CD4-positive, alpha-beta T cell treated with Interferon alpha-2 for 1 hour (primary cell): ENCODE measurements at regions not wholly inside any gene's neighbourhood (a gene's known extent, or its start where the extent isn't known, plus 50 kb on each side); places are given as distances from the start of the nearest gene placed in this dataset.
"Not testable (repeated sequence)": the region's sequence is repeated elsewhere in the genome, so short reads cannot be mapped to it uniquely, and the experiment has no call there.

Source experiments
- DNase-seq, 2 donors: peaks; one replicate each; pipeline ENCODE4 v3.0.0-alpha.2; 2020 to 2022

DNA sequence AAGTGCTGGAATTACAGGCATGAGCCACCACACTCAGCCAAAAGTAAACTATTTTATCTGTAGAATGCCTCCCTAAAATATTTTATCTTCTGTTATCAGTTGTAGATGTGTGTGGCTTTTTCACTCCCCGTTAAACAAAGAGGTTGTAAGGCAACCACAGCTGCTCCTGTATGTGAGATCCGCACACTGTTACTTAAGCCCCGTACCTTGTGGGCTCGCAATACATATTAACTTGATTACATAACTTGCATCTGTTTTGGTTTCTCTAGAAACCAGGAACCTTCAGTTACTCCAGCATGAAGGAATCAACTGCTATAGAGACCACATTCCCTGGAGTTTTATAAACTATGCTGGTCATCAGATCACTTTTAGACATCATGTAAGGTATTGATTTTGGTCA is 420.1 kb upstream of the SLC35B3 start:
- DNase-seq, result no peak

DNA sequence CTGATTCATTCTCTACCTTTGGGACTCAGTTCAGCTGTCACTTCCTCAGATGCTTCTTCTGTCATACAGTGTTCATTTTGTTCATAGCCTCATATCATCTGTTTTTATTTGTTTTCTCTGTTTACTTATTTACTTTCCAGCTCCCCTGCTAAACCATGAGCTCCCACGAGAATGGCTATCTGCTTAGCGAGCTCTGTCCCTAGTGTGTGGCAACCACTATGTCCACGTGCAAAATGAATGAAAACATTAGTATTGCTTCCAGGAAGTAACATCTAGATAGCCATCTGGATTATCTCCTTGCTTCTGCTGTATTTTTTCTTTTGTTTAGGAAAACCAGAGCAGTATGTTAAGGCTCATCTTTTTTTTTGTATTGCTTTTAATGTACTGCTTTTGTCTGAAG is 417.0 kb upstream of the SLC35B3 start:
- DNase-seq, result no peak

DNA sequence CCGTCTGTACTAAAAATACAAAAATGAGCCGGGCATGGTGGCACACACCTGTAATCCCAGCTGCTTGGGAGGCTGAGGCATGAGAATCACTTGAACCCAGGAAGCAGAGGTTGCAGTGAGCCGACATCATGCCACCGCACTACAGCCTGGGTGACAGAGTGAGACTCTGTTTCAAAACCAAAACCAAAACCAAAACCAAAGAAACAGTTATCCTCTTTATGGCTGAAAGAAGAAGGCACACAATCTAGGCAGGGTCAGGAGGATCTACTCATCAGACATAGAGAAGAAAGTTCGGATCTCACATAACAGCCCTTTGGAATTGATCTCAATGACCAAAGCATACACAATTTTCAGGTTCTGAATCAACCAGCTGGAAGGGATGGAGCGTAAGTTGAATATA is 411.3 kb upstream of the SLC35B3 start:
- DNase-seq, result not testable (repeated sequence)

- no peak for DNase-seq
Measured at GRCh38 chr6:8845690-8846089, 410.3 kb upstream of the SLC35B3 start.

- DNase-seq, result no peak
Measured at GRCh38 chr6:8844968-8845367, 409.6 kb upstream of the SLC35B3 start.

- DNase-seq, result no peak
Measured at GRCh38 chr6:8839626-8840025, 404.3 kb upstream of the SLC35B3 start.

GRCh38 chr6:8837343-8837742 is 402.0 kb upstream of the SLC35B3 start:
- no peak for DNase-seq

- not testable (repeated sequence) for DNase-seq
Measured at GRCh38 chr6:8832695-8833094, 397.4 kb upstream of the SLC35B3 start.

DNA sequence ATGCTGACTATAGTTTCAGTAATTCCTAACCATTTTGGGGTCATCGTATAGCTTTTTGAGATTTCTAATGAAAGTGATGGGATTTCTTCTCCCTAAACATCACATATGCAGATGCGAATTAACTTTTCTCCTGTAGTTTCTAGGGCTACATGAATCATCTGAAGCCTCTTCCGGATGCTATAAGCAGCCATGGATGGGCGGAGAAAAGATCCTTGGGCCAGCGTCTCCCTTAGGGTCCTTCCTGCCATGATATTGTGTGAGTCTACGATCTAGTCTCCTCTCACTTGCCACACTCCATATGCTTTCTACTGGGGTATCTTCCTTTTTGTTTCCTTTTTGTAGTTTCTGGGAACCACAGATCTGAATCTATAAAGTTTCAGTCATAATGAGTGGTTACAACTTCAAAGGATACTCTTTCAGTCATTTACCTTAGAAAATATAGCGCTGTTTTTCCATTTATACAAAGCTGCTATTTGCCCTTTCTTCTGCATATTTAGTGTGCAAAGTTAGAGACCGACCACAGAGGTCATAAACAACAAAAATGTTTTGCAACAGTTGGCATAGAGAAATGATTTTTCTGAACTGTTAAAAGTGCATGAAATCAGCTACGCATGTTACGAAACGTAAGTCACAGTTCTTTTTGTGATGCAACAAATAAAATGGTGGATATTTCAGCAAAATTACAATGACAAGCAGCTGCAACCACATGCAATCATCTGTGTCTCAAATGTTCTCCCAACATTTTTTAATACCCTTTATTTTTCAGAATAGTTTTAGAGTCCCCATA is 396.2 kb upstream of the SLC35B3 start:
- no peak for DNase-seq

GRCh38 chr6:8830794-8831193 is 395.4 kb upstream of the SLC35B3 start:
- DNase-seq, result no peak

GRCh38 chr6:8829796-8830195 is 394.5 kb upstream of the SLC35B3 start:
- DNase-seq, result no peak

GRCh38 chr6:8829296-8829695 is 394.0 kb upstream of the SLC35B3 start:
- DNase-seq, result no peak

DNA sequence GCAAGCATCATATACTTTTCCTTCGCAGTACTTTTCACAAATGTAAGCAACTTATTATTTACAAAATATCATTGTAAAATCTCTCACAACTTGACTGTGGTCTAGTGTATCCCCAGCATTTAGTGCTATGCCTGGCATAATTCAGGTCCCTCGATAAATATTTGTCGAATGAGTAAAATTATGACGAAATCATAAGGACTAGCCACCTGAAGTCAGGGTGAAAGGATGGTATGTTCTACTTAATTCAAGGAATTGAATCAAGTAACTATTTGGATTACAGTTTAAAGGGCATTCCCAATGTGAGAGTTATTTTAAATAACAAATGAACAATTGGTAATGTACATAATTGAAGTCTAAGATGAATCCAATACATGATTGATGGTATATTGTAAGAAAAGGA is 393.0 kb upstream of the SLC35B3 start:
- no peak for DNase-seq

- no peak for DNase-seq
Measured at GRCh38 chr6:8825726-8826125, 390.4 kb upstream of the SLC35B3 start.

DNA sequence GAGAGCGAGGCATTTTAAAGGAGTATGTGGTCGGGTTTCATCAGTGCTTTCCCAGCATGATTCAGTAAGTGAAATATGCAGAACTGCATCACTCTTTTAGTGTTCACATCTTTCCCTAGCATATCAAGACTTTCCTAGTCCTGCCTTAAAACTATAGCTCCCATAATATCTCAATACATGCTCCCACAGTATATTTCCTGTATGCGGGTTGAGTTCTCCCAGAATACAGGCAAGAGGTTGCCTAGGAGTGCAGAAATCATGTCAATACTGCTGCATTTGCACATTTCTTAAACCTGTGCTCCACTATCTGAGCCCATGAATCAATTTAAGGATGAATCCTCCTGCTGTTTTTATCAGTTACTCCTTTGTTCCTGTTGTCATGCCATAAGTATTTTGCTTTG is 386.6 kb upstream of the SLC35B3 start:
- DNase-seq, result no peak

DNA sequence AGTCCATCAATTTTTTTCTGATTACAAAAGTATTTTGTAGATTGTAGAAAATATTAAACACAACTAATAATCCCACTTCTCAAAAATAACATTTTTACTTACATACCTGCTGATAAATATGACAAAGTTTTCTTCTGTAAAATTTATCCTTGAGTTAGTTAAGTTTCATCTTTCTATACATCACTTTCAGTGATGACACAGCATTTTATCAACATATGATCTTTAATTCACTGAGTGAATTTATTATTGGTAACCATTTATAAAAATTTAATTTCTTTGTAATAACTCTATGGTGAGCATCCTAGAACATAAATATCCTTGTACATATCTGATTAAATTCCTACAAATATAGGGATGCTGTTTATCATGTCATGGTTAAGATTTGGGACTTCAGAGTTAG is 385.0 kb upstream of the SLC35B3 start:
- no peak for DNase-seq

DNA sequence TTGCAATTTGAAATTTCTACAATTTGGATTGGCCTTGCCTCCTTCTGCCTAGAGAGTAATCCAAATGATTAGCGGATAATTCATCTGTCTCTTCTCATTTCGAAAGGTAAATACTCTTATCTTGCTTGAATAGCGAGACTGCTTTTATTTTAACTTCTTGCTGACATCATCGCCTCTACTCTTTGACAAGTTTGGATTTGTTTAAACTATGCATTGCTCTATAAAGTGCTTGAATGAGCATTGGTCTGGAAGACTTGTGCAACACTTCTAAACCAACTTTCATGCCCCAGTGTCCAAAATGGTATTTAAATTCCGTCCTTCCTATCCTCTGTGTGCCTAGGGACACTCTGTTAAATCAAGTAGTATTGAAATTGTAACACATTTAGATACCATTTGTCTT is 384.1 kb upstream of the SLC35B3 start:
- DNase-seq, result no peak

DNA sequence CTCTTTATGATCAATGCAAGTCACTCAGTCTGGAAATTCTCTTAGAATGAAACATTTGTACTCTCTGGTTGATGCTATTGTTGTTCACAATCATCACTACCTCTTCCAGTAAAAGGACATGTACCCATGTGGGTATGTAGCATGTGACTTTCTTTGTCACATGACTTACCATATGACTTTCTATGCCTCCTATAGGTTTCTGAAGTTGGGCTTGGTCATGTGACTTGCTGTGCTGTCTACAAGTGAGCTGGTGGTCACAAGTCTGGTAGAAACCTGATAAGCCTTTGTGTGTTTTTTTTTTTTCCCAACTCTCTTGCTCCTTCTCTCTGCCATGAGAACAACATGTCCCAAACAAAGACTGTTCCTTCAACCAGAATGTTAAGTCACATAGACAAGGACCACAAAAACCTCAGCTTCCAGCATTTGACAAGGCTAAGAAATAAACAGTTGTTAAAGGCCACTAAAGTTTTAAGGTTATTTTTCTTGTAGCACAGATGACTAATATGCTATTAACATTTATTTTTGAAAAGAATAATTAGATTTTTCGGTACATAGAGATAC is 379.2 kb upstream of the SLC35B3 start:
- DNase-seq, result no peak

DNA sequence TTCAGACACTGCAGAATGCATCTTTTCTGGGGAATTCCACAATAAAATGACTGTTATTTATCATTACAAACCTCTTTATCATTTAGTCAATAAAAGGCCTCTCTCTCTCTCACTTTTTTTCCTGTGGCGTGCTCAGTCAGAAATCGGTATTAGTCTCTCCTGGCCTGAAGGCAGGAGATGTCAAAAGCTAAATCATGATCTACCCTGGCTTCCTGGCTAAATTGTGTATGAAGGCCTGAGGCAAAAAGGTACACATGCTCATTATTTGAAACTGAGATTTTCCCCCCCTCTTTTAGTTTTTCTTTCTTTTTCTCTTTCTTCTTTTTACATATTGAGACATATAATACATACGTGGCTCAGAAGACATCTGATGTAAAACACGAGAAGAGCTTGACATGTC is 375.0 kb upstream of the SLC35B3 start:
- no peak for DNase-seq

DNA sequence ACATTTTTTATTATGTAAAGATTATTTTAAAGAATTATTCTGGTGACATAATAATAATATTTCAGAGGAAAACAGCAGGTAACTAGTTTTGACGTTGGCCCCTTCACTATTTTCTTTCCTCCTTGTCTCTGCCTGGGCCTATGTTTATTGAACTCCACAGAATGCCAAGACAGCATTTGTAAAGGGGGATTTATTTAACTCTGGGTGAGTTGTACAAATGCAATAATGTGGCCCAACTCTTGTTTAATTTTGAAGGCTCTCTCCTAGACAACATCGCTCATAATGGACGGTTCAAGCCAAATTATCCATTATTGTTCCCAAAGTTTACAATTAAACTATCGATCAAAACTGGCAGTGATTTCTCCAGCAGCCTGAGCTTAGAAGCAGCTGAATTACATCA is 374.3 kb upstream of the SLC35B3 start:
- DNase-seq, result no peak

DNA sequence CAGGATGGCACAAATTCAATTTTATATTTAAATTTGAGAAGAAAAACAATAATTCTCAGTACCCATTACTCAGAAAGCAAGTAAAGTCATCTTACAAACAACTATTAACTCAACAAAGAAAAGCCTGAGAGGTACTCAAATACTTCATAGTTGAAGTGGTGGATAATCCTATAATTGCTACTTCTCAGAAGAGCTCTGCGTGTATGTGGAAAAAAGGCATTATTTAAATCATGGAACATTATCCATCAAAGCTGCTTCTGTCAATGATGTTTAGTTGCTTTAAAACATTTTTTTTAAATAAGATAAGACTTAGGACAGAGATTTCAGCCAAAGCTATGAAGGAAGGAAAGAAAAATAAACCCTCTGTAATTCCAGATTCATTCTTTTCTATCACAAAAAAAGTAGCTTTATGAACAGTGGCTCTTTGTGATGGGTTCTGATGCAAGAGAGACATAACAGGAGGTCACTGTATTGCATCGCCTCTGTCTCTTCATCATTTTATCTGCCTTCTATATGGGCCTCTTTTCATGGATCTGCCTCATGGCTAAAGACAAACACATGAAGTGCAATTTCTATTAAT is 367.9 kb upstream of the SLC35B3 start:
- DNase-seq, result no peak

GRCh38 chr6:8802397-8802796 is 367.1 kb upstream of the SLC35B3 start:
- DNase-seq, result not testable (repeated sequence)

DNA sequence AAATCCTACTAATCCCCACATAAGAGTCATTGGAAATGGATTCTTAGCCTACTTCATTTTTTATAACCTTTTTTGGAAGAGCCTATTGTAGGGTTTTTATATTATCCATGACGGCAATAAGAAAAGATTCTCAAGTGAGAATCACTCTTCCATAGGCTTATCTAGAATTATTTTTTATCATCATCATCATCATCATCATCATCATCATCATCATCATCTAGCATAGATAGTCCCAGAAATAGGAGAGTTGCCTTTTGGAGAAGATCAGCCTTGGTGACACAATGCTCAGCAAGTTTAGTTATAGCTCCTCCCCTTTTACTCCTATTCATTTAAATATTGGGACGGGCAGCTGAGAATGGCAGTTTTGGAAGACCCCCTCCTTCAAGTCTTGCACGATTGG is 359.1 kb upstream of the SLC35B3 start:
- no peak for DNase-seq

- no peak for DNase-seq
Measured at GRCh38 chr6:8789878-8790277, 354.5 kb upstream of the SLC35B3 start.

GRCh38 chr6:8785223-8785622 is 349.9 kb upstream of the SLC35B3 start:
- no peak for DNase-seq
